ENCODE measurements at regions not wholly inside any gene's neighbourhood (a gene's known extent, or its start where the extent isn't known, plus 50 kb on each side); places are given as distances from the start of the nearest gene placed in this dataset.
"Not testable (repeated sequence)": the region's sequence is repeated elsewhere in the genome, so short reads cannot be mapped to it uniquely, and the experiment has no call there.

DNA sequence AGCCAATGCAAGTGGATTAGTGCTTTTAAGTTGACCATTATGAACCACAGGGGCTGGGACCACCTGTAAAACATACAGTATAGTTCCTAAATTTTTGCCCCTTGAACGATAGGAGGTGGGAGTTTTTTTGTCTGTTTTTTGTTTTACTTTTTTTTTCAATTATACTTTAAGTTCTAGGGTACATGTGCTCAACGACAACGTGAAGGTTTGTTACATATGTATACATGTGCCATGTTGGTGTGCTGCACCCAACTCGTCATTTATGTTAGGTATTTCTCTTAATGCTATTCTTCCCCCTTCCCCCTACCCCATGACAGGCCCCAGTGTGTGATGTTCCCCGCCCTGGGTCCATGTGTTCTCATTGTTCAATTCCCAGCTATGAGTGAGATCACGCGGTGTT lies 1797.9 kb upstream of the PIK3C3 start:
- no peak for DNase-seq (ENCODE audit: low read depth)
- H3K4me3 ChIP-seq (ENCODE audit: low read depth, low read length): no peak overlapping the region

DNA sequence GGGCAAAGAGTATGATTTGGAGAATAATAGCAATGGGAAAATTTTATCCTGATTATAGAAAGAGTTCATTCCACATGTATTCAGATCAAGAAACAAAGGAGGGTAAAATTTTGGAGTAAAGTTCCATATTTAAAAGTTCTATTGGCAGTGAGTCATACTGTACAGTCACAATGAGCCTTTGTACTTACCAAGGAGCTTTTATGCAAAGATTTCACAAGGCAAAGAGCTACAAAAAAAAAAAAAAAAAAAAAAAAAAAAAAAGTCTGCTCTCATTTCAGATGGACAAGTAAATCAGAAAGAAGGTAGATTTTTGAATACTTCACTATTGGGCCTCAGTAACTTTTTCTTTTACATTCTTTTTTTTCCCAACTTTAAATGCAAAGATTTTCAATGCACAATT lies 1802.2 kb upstream of the PIK3C3 start:
- H3K4me3 ChIP-seq (ENCODE audit: low read depth, low read length): no peak overlapping the region
- peak; percentile 11 for DNase-seq (ENCODE audit: low read depth)

DNA sequence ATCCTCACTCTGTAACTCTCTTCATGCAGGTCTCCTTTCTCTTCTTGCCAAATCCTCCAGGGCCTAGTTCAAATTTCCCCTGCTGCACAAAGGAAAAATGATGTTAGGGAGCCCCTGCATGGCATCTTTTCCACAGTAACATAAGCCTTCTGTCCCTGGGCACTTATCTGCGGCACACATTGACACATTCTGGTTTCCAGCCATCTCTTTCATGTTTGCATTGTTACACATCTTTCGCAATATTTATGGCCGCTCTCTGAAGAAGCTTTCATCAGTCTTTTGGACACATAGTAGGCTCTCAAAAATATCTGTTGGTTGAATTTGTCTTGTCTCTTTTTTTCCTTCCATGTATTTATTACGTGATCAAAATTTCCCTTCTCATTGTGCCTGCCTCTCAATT lies 1806.1 kb upstream of the PIK3C3 start:
- DNase-seq (ENCODE audit: low read depth): no peak
- no peak overlapping the region for H3K4me3 ChIP-seq (ENCODE audit: low read depth, low read length)

DNA sequence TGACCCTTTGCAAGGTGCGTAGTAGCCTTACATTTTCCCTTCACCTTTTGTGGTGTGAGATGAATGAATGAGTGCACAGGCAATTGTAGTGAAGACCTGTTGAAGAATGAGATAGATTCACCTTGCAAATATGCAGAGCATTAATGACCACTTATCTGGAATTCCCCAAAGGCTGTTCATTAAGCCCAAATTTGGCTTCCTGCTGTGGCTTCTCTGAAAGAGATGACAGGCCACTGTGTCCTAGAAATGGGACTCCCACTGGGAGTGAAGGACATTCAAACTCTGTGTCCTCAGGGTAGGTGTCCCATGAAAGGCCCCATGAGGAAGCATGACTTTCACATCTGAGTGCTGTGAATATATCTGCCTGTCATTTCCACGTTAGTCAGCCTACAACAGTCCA lies 1821.8 kb upstream of the PIK3C3 start:
- no peak for DNase-seq (ENCODE audit: low read depth)

DNA sequence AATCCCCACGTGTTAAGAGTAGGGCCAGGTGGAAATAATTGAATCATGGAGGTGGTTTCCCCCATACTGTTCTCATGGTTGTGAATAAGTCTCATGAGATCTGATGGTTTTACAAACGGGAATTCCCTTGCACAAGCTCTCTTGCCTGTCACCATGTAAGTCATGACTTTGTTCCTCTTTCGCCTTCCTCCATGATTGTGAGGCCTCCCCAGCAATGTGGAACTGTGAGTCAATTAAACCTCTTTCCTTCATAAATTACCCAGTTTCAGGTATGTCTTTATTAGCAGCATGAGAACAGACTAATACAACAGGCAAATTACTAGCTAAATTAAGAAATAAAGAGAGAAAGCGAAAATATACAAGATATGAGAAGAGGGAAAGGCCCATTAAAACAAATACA lies 1822.6 kb upstream of the PIK3C3 start:
- not testable (repeated sequence) for H3K4me3 ChIP-seq (ENCODE audit: low read depth, low read length); DNase-seq (ENCODE audit: low read depth)

More for the DNA sequence above, 1821.8 kb upstream of the PIK3C3 start:
- H3K4me3 ChIP-seq (ENCODE audit: low read depth, low read length): no peak overlapping the region

DNA sequence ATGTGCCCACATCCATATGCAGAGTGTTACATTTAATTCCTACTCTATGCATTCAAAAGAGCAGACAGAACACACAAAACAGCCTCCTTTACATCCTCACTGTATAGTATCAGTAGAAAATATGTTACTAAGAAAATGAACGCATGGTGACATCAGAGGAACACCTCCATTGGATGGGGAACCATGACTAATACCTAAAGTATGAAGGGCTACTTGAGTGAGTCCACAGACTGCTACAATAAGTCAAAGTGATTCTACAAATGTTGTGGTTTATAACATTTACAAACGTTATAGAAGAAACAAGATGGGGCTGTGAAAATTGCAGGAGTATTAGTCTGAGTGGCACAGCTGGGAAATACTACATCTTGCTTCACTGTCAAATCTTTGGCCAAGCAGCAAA lies 1830.9 kb upstream of the PIK3C3 start:
- peak; percentile 68 for DNase-seq (ENCODE audit: low read depth)
- H3K4me3 ChIP-seq (ENCODE audit: low read depth, low read length): no peak overlapping the region

DNA sequence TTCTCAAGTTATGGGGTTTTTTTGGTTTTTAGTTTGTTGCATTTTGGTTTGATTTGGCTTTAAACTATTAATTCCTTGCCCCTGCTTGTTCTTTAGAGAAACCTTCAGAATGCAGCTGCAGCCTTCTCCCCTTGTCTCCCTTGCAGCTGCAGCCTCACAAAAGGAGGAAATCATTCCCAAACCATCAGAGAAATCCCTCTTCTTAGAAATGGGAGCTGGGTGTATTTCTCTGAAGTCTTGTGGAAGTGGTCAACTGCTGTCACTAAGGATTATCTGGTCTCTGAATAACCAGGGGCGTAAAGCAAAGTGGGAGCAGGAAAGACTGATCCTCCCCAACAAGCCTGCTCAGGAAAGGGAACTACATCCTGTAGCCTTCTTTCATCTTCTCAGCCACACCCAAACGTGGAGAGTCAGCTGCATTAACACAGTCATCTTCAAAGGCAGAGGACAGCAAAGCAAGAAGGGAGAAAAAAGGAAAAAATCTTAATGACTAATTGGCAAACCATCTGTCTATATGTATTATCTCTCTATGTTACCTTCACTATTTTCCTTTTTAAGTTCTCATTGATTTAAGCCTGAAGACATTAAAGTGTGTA lies 1834.1 kb upstream of the PIK3C3 start:
- H3K4me3 ChIP-seq (ENCODE audit: low read depth, low read length): no peak overlapping the region
- DNase-seq (ENCODE audit: low read depth): no peak

DNA sequence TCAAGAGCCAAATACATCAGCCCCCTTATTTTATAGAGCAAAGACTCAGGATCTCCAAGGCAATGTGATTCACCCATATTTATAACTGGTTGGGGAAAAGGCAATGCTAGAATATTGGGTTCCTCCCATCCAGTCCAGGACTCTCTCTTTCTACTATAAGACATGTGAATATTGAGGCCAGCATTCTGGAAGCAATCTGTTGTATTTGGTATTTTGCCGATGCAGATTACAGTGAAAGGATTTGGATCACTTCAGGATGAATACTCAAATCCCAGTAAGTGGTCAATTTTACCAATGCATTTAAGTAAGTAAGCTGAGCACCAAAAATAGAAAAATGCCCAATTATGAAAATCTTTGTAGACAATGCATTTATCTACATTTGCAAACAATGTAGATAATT lies 1834.7 kb upstream of the PIK3C3 start:
- DNase-seq (ENCODE audit: low read depth): no peak
- no peak overlapping the region for H3K4me3 ChIP-seq (ENCODE audit: low read depth, low read length)

DNA sequence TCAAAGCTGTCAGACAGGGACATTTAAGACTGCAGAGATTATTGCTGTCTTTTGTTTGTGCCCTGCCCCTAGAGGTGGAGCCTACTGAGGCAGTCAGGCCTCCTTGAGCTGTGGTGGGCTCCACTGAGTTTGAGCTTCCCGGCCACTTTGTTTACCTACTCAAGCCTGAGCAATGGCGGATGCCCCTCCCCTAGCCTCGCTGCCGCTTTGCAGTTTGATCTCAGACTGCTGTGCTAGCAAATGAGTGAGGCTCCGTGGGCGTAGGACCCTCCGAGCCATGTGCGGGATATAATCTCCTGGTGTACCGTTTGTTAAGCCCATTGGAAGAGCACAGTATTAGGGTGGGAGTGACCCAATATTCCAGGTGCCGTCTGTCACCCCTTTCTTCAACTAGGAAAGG lies 1835.5 kb upstream of the PIK3C3 start:
- not testable (repeated sequence) for H3K4me3 ChIP-seq (ENCODE audit: low read depth, low read length); DNase-seq (ENCODE audit: low read depth)

DNA sequence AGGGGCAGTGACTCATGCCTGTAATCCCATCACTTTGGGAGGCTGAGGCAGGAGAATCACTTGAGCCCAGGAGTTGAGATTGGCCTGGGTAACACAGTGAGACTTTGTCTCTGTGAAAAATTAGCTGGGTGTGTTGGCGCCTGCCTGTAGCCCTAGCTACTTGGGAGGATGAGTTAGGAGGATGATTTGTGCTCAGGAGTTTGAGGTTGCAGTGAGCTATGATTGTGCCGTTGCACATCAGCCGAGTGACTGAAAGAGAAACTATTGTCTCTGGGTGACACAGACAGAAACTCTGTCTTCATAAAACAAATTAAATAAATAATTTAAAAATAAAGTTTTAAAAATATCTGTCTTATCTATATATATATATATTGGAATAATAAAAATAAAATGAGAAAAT lies 1844.6 kb upstream of the PIK3C3 start:
- DNase-seq (ENCODE audit: low read depth): no peak

DNA sequence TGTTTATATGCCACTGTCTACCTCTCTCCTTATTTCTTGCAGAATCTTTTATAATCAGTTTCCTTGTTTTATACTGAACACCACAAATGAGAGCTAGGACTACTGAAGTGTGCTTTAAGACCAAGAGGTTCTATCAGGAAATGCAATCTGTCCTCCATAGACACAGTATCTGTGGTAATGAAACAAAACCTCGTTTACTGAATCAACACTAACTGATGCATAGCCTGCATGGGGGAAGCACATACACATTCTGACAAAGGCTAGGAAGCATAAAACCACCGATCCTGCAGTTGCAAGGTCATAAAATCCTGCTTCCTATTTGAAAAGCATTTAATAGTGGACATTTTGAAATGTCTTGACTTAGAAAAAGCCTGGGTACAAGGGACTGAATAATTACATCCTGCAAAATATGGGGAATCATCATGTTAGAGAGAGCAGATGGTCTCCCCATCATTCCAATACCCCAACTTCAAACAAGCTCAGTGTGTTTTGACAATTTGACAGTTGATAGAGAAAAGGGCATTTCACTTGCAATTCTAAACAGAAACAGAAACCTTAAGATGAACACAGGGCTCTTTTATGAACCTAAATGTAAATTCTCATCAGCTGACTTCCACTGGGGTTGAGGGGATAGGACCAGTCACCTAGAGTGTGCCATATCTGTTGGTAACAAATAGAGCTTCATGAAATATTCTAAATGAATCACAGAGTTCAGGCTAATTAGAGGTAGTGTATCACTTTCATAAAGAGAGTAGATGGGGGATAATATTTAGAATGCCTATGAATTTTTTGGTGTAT lies 1845.6 kb upstream of the PIK3C3 start:
- H3K4me3 ChIP-seq (ENCODE audit: low read depth, low read length): no peak overlapping the region
- no peak for DNase-seq (ENCODE audit: low read depth)

More for the DNA sequence above, 1844.6 kb upstream of the PIK3C3 start:
- H3K4me3 ChIP-seq (ENCODE audit: low read depth, low read length): no peak overlapping the region

DNA sequence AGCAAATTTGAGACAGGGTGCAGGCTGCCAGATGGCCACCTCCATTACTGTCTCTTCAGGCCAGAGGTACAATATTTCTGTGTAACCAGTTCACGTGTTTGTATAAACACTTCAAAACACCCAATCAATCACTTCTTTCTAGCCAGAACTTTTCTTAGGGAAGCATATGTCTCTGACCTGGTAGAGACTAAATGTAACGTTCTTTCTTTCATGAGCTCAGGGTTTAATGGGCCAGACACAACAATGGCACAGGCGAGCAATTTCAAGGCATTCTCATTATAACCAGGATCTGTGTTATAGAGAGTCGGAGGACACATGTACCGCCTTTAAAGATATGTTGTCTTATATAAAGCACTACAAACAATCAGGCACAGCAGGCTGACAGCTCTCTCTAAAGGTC lies 1846.4 kb upstream of the PIK3C3 start:
- no peak overlapping the region for H3K4me3 ChIP-seq (ENCODE audit: low read depth, low read length)
- DNase-seq (ENCODE audit: low read depth): no peak

DNA sequence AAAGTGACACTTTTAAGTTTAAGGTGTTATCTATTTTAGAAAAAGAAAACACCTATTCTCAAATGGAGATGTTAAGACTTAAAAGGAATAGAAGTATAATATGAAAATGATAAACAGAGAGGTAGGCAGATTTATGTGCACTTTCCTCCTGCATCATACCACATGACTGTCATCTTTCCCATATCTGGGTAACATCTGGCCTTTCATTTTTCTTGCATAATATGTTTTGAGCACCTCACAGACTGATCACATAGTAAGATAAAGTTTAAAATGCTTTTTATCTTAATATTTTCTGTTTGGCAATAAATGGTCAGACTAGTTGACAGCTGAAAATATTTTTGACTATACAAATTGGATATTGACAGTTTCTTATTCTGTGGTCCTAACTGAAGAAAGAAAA lies 1852.1 kb upstream of the PIK3C3 start:
- DNase-seq (ENCODE audit: low read depth): no peak
- no peak overlapping the region for H3K4me3 ChIP-seq (ENCODE audit: low read depth, low read length)

DNA sequence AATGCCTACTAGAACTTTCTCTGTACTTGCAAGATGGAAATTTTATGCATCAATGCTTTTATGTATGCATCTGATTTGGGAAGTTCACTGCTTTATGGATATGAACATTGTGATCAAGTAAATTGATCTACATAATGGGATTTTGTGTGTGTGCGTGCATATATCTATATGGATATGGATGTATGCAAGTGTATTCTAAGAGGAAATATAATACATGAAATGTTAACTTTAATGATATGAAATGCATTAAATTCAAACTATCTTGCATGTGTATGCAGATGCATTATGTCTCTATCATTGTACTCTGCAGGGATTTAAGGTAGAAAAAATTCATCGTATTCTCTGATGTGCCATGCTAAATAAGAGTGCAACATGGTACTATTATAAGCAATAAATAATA lies 1855.4 kb upstream of the PIK3C3 start:
- no peak for DNase-seq (ENCODE audit: low read depth)
- H3K4me3 ChIP-seq (ENCODE audit: low read depth, low read length): no peak overlapping the region

DNA sequence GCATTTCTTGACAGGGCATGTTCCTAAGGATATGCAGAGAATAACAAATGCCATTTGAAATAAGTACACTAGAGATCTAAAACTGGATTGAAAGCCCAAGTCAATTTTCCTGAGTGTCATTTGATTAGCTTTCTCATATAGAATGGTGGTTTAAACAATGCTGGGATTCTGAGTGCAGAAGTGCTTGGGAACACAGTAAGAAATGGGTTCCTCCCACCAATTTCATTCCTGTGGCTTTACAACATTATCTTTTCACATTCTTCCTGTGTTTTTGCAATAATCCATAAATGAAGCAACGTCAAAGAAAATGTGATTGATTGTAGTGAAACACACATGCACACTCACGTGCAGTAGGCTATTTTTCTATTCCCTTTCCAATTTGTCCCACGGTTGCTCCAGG lies 1858.4 kb upstream of the PIK3C3 start:
- peak; percentile 34 for DNase-seq (ENCODE audit: low read depth)
- H3K4me3 ChIP-seq (ENCODE audit: low read depth, low read length): no peak overlapping the region

DNA sequence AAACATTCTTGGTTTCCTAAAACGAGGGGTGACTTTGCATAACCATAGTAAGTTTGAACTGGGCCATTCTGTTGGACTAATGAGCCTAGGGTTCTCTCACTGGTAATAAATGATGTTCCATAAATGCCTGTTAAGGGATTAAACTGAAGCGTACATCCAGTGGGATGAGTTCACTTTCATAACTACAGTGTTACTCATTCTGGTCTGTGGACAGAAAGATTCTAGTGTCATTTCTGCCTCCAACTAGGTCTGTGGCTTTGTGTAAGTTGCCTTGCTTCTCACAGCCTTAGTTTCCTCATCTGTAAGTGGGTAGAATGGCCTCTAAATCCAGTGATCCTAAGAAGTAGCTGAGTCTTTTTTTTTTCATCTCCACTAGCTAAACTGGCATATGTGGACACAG lies 1860.6 kb upstream of the PIK3C3 start:
- DNase-seq (ENCODE audit: low read depth): peak; percentile 64
- H3K4me3 ChIP-seq (ENCODE audit: low read depth, low read length): no peak overlapping the region

DNA sequence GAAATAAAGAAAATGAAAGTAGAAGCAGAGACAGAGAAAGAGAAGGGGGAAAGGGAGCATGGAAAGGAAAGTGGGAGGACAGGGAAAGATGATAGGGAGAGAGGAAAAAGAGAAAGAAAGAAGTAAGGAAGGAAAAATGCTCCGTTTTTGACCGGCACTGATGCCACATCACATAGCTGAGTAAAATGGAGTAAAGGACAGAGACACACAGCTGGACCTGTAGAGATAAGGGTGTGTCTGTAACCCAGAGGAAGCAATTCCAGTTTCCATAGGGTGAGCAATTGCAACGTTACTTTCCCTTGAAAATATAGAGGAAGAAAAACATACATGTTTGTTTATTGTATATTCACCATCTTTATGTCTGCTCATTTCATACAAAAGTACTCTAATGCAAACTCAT lies 1866.9 kb upstream of the PIK3C3 start:
- peak overlapping the region; percentile 39 for H3K4me3 ChIP-seq (ENCODE audit: low read depth, low read length)
- no peak for DNase-seq (ENCODE audit: low read depth)

DNA sequence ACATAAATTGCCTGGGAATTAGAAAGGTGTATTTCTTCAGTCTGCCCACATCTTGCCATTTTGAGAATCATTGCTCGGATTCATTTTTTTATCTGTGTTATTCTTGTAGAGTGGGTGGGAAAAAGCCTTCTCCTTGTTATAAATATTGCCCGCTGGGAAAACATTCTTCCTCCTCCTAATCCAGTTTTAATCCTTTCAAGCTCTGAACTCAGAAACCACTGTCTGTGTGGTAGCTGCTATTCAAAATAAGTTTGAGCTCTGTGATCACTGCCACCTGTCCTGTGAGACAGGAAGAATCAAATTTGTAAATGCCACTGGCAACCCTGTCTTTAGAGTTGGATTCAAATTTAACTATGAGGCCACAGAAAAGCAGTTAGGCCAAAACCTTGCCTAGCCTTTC lies 1875.2 kb upstream of the PIK3C3 start:
- DNase-seq (ENCODE audit: low read depth): no peak
- H3K4me3 ChIP-seq (ENCODE audit: low read depth, low read length): no peak overlapping the region

DNA sequence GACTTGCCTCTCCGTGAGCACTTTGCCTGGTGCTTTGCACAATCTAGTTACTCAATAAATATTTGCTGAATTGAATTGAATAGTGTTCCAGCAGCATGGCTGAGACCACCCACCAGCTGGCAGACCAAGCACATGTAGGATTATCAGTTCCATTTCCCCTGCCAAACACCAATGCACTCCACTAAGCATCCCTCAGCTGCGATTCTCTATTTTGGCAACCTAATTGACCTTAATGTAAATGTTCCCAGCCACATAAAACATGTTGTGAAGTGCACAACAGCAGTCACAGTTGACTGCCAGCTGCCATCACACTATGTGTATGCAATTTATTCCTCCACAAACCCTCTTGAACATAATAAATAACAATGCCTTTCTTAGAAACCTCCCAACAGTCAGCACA lies 1879.4 kb upstream of the PIK3C3 start:
- no peak overlapping the region for H3K4me3 ChIP-seq (ENCODE audit: low read depth, low read length)
- DNase-seq (ENCODE audit: low read depth): no peak

DNA sequence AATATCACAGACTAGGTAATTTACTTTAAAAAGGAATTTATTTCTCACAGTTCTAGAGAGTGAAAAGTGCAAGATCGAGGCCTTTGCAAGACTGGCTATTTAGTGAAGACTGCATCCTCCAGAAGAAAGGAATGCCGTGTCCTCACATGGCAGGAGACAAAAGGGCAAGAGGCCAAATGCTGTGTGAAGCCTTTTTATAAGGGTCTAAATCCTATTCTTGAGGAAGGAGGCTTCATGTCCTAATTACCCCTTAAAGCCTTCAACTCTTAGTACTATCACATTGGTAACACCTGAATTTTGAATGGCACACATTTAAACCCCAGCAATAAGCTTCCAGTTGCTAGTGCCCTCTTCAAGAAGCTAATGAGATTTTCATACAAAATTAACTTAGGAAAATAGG lies 1882.3 kb upstream of the PIK3C3 start:
- no peak overlapping the region for H3K4me3 ChIP-seq (ENCODE audit: low read depth, low read length)
- no peak for DNase-seq (ENCODE audit: low read depth)

DNA sequence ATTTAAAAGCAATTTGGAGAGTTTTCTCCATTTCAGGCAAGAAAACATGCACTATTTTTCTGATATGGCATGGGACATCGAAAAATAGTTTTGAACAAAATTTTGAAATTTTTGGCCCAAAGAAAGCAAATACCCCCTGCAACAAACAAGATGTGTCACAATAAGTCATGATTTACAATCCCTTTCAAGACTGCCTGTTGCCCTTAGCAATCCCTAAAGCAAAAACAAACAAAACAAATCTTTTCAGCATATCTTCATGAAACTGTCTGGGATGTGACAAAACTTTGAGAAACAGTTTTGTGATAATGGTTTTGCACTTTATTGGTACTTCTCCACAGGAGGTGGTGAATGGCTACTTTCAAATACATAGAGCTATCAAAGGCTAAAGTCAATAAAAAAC lies 1888.7 kb upstream of the PIK3C3 start:
- DNase-seq (ENCODE audit: low read depth): no peak

More for the DNA sequence above, 1888.7 kb upstream of the PIK3C3 start:
- H3K4me3 ChIP-seq (ENCODE audit: low read depth, low read length): no peak overlapping the region

Data from skeletal muscle cell (primary cell).